ENCODE measurements at regions not wholly inside any gene's neighbourhood (a gene's known extent, or its start where the extent isn't known, plus 50 kb on each side); places are given as distances from the start of the nearest gene placed in this dataset.
"Not testable (repeated sequence)": the region's sequence is repeated elsewhere in the genome, so short reads cannot be mapped to it uniquely, and the experiment has no call there.

- Histone ChIP-seq H3K4me3 (ENCODE audit: insufficient read depth in 1 of 2, low read depth in 1 of 2, low read length in 2 of 2) (peak overlapping the region; percentile 20 to 61), H3K23ac (ENCODE audit: low read length in 2 of 2) (peak overlapping the region in 1 of 2 experiments; percentile 77), H3K4me1 (ENCODE audit: control insufficient read depth, insufficient read depth, low read depth, low read length) (peaks cover 13% of the 10 kb centered on the region), H3K79me1 (replicated peaks; ENCODE audit: low read length, poor library complexity, severe bottlenecking) (no peaks in the 10 kb centered on the region), H2BK5ac (ENCODE audit: low read depth, low read length, poor library complexity, severe bottlenecking) (no peak overlapping the region), H3K4me2 (ENCODE audit: low read length, poor library complexity, severe bottlenecking) (peak overlapping the region; percentile 31), H3K14ac (ENCODE audit: low read length in 2 of 2) (no peak overlapping the region), H3K4ac (ENCODE audit: low read depth in 1 of 2, low read length in 2 of 2) (peak overlapping the region; percentile 10 to 35), H2BK12ac (ENCODE audit: low read length in 2 of 2) (no peak overlapping the region), H3K27me3 (ENCODE audit: control insufficient read depth in 1 of 2, insufficient read depth in 1 of 2, low read length in 2 of 2) (peaks cover 29 to 46% of the 10 kb centered on the region in 2 experiments), H2AK5ac (ENCODE audit: low read length, severe bottlenecking) (no peak overlapping the region), H3K18ac (ENCODE audit: low read depth in 1 of 2, low read length in 2 of 2) (peak overlapping the region; percentile 26 to 89), H3K27ac (ENCODE audit: low read length, poor library complexity, severe bottlenecking) (no peak overlapping the region), H2BK15ac (ENCODE audit: low read depth, poor library complexity, severe bottlenecking) (peak overlapping the region; percentile 29), H4K91ac (ENCODE audit: low read length) (peak overlapping the region; percentile 84), H3K9ac (ENCODE audit: low read length) (peak overlapping the region; percentile 78), H4K8ac (ENCODE audit: low read length) (peak overlapping the region; percentile 85), H2AFZ (ENCODE audit: low read depth, low read length) (no peak overlapping the region), H3K36me3 (ENCODE audit: control insufficient read depth in 1 of 2, insufficient read depth in 2 of 2, low read depth in 1 of 2, low read length in 2 of 2) (no peaks in the 10 kb centered on the region), H2BK120ac (ENCODE audit: low read depth, low read length) (no peak overlapping the region), H3K9me3 (ENCODE audit: control insufficient read depth, low read length) (no peaks in the 10 kb centered on the region)
- peak; percentile 82 for DNase-seq
- 29% methylated on average over 15 of the region's 18 CpGs for WGBS
These were observed 96.5 kb upstream of the FGF3 start for GRCh38 chr11:69915501-69916250.

GRCh38 chr11:69916251-69916649 lies 97.0 kb upstream of the FGF3 start:
- not testable (repeated sequence) for H3K14ac ChIP-seq (ENCODE audit: low read length in 2 of 2); H3K27ac ChIP-seq (ENCODE audit: low read length, poor library complexity, severe bottlenecking); H4K91ac ChIP-seq (ENCODE audit: low read length); H2AFZ ChIP-seq (ENCODE audit: low read depth, low read length); H3K4me2 ChIP-seq (ENCODE audit: low read length, poor library complexity, severe bottlenecking); H2BK5ac ChIP-seq (ENCODE audit: low read depth, low read length, poor library complexity, severe bottlenecking); H3K79me1 ChIP-seq (replicated peaks; ENCODE audit: low read length, poor library complexity, severe bottlenecking); H2BK12ac ChIP-seq (ENCODE audit: low read length in 2 of 2); H3K36me3 ChIP-seq (ENCODE audit: control insufficient read depth in 1 of 2, insufficient read depth in 2 of 2, low read depth in 1 of 2, low read length in 2 of 2); H2AK5ac ChIP-seq (ENCODE audit: low read length, severe bottlenecking); H3K23ac ChIP-seq (ENCODE audit: low read length in 2 of 2); H3K9me3 ChIP-seq (ENCODE audit: control insufficient read depth, low read length); H2BK120ac ChIP-seq (ENCODE audit: low read depth, low read length)
- DNase-seq = peak; percentile 21
- peak overlapping the region; percentile 26 to 89 for H3K18ac ChIP-seq (ENCODE audit: low read depth in 1 of 2, low read length in 2 of 2)
- peak overlapping the region; percentile 78 for H3K9ac ChIP-seq (ENCODE audit: low read length)
- peaks cover 34 to 43% of the 10 kb centered on the region in 2 experiments for H3K27me3 ChIP-seq (ENCODE audit: control insufficient read depth in 1 of 2, insufficient read depth in 1 of 2, low read length in 2 of 2)
- H3K4me3 ChIP-seq (ENCODE audit: insufficient read depth in 1 of 2, low read depth in 1 of 2, low read length in 2 of 2) = peak overlapping the region in 1 of 2 experiments; percentile 61
- WGBS = 51% methylated on average over 8 of the region's 8 CpGs
- H3K4me1 ChIP-seq (ENCODE audit: control insufficient read depth, insufficient read depth, low read depth, low read length) = peaks cover 13% of the 10 kb centered on the region
- H4K8ac ChIP-seq (ENCODE audit: low read length) = peak overlapping the region; percentile 78
- H3K4ac ChIP-seq (ENCODE audit: low read depth in 1 of 2, low read length in 2 of 2) = peak overlapping the region; percentile 10 to 35
- H2BK15ac ChIP-seq (ENCODE audit: low read depth, poor library complexity, severe bottlenecking) = peak overlapping the region; percentile 29

GRCh38 chr11:69916806-69917387 lies 97.7 kb upstream of the FGF3 start:
- no peak overlapping the region for H3K27ac ChIP-seq (ENCODE audit: low read length, poor library complexity, severe bottlenecking)
- no peak overlapping the region for H3K14ac ChIP-seq (ENCODE audit: low read length in 2 of 2)
- WGBS = 76% methylated on average over 2 of the region's 2 CpGs
- no peak overlapping the region for H2BK15ac ChIP-seq (ENCODE audit: low read depth, poor library complexity, severe bottlenecking)
- peaks cover 13% of the 10 kb centered on the region for H3K4me1 ChIP-seq (ENCODE audit: control insufficient read depth, insufficient read depth, low read depth, low read length)
- H2BK5ac ChIP-seq (ENCODE audit: low read depth, low read length, poor library complexity, severe bottlenecking) = no peak overlapping the region
- no peak overlapping the region for H2BK120ac ChIP-seq (ENCODE audit: low read depth, low read length)
- no peak overlapping the region for H3K9ac ChIP-seq (ENCODE audit: low read length)
- H4K8ac ChIP-seq (ENCODE audit: low read length) = no peak overlapping the region
- H3K4me3 ChIP-seq (ENCODE audit: insufficient read depth in 1 of 2, low read depth in 1 of 2, low read length in 2 of 2) = no peak overlapping the region
- no peaks in the 10 kb centered on the region for H3K9me3 ChIP-seq (ENCODE audit: control insufficient read depth, low read length)
- H2AK5ac ChIP-seq (ENCODE audit: low read length, severe bottlenecking) = no peak overlapping the region
- H3K27me3 ChIP-seq (ENCODE audit: control insufficient read depth in 1 of 2, insufficient read depth in 1 of 2, low read length in 2 of 2) = peaks cover 38 to 39% of the 10 kb centered on the region in 2 experiments
- H3K4ac ChIP-seq (ENCODE audit: low read depth in 1 of 2, low read length in 2 of 2) = no peak overlapping the region
- H4K91ac ChIP-seq (ENCODE audit: low read length) = no peak overlapping the region
- no peak overlapping the region for H3K4me2 ChIP-seq (ENCODE audit: low read length, poor library complexity, severe bottlenecking)
- H3K23ac ChIP-seq (ENCODE audit: low read length in 2 of 2) = no peak overlapping the region
- no peak overlapping the region for H3K18ac ChIP-seq (ENCODE audit: low read depth in 1 of 2, low read length in 2 of 2)
- no peak for DNase-seq
- H2BK12ac ChIP-seq (ENCODE audit: low read length in 2 of 2) = no peak overlapping the region
- no peaks in the 10 kb centered on the region for H3K79me1 ChIP-seq (replicated peaks; ENCODE audit: low read length, poor library complexity, severe bottlenecking)
- no peak overlapping the region for H2AFZ ChIP-seq (ENCODE audit: low read depth, low read length)
- no peaks in the 10 kb centered on the region for H3K36me3 ChIP-seq (ENCODE audit: control insufficient read depth in 1 of 2, insufficient read depth in 2 of 2, low read depth in 1 of 2, low read length in 2 of 2)

GRCh38 chr11:69917529-69917928 lies 98.3 kb upstream of the FGF3 start:
- no peak overlapping the region for H2BK120ac ChIP-seq (ENCODE audit: low read depth, low read length)
- no peak overlapping the region for H2AK5ac ChIP-seq (ENCODE audit: low read length, severe bottlenecking)
- H3K14ac ChIP-seq (ENCODE audit: low read length in 2 of 2) = no peak overlapping the region
- peaks cover 13% of the 10 kb centered on the region for H3K4me1 ChIP-seq (ENCODE audit: control insufficient read depth, insufficient read depth, low read depth, low read length)
- H3K27me3 ChIP-seq (ENCODE audit: control insufficient read depth in 1 of 2, insufficient read depth in 1 of 2, low read length in 2 of 2) = peaks cover 43% of the 10 kb centered on the region in 2 experiments
- no peak overlapping the region for H3K4me2 ChIP-seq (ENCODE audit: low read length, poor library complexity, severe bottlenecking)
- no peak overlapping the region for H3K9ac ChIP-seq (ENCODE audit: low read length)
- H2BK12ac ChIP-seq (ENCODE audit: low read length in 2 of 2) = no peak overlapping the region
- no peaks in the 10 kb centered on the region for H3K36me3 ChIP-seq (ENCODE audit: control insufficient read depth in 1 of 2, insufficient read depth in 2 of 2, low read depth in 1 of 2, low read length in 2 of 2)
- H2BK15ac ChIP-seq (ENCODE audit: low read depth, poor library complexity, severe bottlenecking) = no peak overlapping the region
- H3K4me3 ChIP-seq (ENCODE audit: insufficient read depth in 1 of 2, low read depth in 1 of 2, low read length in 2 of 2) = no peak overlapping the region
- no peaks in the 10 kb centered on the region for H3K9me3 ChIP-seq (ENCODE audit: control insufficient read depth, low read length)
- no peak for DNase-seq
- no peak overlapping the region for H3K4ac ChIP-seq (ENCODE audit: low read depth in 1 of 2, low read length in 2 of 2)
- no peak overlapping the region for H4K8ac ChIP-seq (ENCODE audit: low read length)
- no peak overlapping the region for H2AFZ ChIP-seq (ENCODE audit: low read depth, low read length)
- H3K23ac ChIP-seq (ENCODE audit: low read length in 2 of 2) = no peak overlapping the region
- 81% methylated on average over 2 of the region's 2 CpGs for WGBS
- H2BK5ac ChIP-seq (ENCODE audit: low read depth, low read length, poor library complexity, severe bottlenecking) = no peak overlapping the region
- H3K79me1 ChIP-seq (replicated peaks; ENCODE audit: low read length, poor library complexity, severe bottlenecking) = no peaks in the 10 kb centered on the region
- no peak overlapping the region for H3K18ac ChIP-seq (ENCODE audit: low read depth in 1 of 2, low read length in 2 of 2)
- H4K91ac ChIP-seq (ENCODE audit: low read length) = no peak overlapping the region
- no peak overlapping the region for H3K27ac ChIP-seq (ENCODE audit: low read length, poor library complexity, severe bottlenecking)
